ENCODE measurements at regions not wholly inside any gene's neighbourhood (a gene's known extent, or its start where the extent isn't known, plus 50 kb on each side); places are given as distances from the start of the nearest gene placed in this dataset.
"Not testable (repeated sequence)": the region's sequence is repeated elsewhere in the genome, so short reads cannot be mapped to it uniquely, and the experiment has no call there.

DNA sequence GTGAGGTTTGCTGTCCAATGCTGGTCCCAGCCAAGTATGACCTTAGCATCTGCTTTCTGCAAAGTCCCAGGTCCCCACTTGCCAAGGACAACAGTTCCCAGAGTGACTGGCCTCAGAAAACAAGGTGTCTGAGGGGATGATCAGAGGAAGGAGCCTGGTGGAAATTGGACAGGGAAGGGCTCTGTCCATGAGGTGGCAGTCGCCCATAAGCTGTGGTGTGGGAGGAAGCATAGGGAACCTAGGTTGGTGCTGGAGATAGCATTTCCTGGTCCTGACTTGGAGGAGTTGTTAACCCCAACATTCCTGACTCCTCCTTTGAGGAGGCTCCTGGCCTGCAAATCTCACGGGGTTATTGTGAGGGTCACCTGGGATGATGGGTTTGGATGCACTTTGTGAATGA is 77.8 kb downstream of the LIMS4 start:
- intact Hi-C loops (cut with DNase I); DNase-seq; H3K9me3 ChIP-seq; H3K27me3 ChIP-seq; H3K27ac ChIP-seq; H3K4me1 ChIP-seq (ENCODE audit: insufficient read depth); H3K4me3 ChIP-seq; H3K36me3 ChIP-seq: not testable (repeated sequence)
- 92% methylated on average over 1 of the region's 2 CpGs; no CpG with 5 or more reads in 2 of the 3 donors for WGBS, 3 donors

DNA sequence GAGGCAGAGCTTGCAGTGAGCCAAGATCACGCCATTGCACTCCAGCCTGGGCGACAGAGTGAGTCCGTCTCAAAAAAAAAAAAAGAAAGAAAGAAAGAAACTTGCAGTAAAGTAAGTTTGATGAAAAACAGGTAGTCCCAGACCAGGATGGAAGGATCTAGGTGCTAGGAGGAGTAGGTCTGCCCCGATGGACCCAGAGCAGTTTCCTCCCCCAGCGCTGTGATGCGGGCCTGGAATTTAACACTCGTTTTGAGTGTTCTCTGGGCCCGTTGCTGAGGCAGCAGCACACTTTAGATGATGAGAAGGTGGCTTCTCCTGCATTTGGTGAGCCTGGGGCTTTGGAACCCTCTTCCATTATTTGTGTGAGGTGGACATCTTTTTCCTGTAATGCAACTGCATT is 80.2 kb downstream of the LIMS4 start:
- peak in 1 of 5 donors; percentile 6 for DNase-seq
- H3K27ac ChIP-seq; H3K36me3 ChIP-seq; H3K4me3 ChIP-seq; H3K27me3 ChIP-seq; H3K9me3 ChIP-seq; H3K4me1 ChIP-seq (ENCODE audit: insufficient read depth); intact Hi-C loops (cut with DNase I): not testable (repeated sequence)
- WGBS, 3 donors, result 91 to 97% (median 97%) methylated on average over 5 to 8 of the region's 8 CpGs

DNA sequence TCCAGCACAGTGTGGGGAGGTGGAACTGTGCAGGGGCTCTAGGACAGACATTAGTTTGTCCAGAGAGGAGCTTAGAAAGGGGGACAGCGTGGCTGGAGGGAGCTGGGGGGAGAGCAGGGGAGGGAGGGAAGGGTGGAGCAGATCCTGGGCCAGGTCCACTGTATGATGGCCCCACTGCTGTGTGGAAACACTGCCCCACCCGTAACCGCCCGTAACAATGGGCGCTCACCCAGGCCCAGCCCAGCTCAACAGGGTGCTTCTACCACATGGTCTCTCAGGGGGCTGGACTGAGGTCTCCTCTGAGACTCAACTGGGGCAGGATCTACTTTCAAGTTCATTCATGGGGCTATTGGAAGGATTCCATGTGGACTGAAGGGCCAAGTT is 81.6 kb downstream of the LIMS4 start:
- WGBS, 3 donors, result 100% methylated on average over 4 of the region's 5 CpGs; no CpG with 5 or more reads in 2 of the 3 donors
- H3K4me1 ChIP-seq (ENCODE audit: insufficient read depth); H3K27me3 ChIP-seq; H3K36me3 ChIP-seq; H3K9me3 ChIP-seq; intact Hi-C loops (cut with DNase I); H3K4me3 ChIP-seq; H3K27ac ChIP-seq: not testable (repeated sequence)
- DNase-seq, result peak in 1 of 5 donors; percentile 1

DNA sequence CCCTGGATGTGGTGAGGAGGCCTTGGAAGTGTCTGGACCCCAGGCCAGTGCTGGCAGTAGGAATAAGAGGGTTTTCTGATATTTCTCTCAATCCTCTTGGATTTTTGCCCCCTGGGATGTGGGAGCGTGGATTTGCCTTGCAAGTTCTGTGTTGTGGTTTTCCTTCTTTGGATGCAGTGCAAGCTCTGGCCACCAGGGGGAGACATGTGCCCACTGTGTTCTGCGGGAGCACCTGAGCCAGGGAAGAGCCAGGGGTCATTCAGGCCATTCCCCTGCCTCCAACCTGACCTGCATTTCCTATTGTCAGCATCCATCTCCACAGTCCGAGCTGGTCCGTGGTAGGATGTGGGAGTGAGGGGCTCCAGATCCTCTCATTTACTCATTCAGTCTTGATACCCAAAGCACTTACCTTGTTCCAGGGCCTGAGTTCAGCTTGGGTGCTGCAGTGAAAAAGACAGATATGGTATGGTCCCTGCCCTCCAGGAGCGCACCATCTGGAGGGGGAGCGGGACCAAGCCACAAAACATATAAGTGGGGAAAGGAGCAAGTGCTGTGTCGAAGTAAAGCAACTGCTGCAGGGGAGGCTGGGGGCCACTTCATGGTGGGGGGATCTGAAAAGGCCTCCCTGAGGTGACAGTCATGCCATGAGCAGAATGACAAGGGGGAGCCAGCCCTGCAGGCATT is 82.1 kb downstream of the LIMS4 start:
- DNase-seq, result peak in 4 of 5 donors; percentile 5 to 22 (median 11)
- intact Hi-C loops (cut with DNase I); H3K27me3 ChIP-seq; H3K4me3 ChIP-seq; H3K36me3 ChIP-seq; H3K4me1 ChIP-seq (ENCODE audit: insufficient read depth); H3K9me3 ChIP-seq; H3K27ac ChIP-seq: not testable (repeated sequence)
- 69 to 77% (median 70%) methylated on average over 4 to 5 of the region's 7 CpGs for WGBS, 3 donors

DNA sequence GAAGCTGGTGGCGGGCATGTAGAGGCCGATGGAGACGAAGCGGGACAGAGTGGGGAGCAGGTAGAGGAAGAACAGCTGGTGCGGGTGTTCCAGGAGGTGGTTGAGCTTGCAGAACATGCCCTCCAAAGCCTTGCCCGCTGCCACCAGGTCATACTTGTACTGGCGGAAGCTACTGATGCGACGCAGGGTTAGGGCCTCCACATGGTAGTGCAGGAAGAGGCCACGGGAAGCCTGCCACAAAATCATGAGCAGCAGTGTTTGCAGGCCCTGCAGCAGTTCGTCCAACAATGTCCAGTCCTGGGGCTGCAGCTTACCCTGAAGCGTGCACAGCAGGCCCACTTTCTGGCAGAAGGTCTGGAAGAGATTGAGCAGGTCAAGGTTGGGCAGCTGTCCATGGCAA is 85.6 kb downstream of the LIMS4 start:
- intact Hi-C loops (cut with DNase I); H3K27me3 ChIP-seq; H3K4me3 ChIP-seq; H3K27ac ChIP-seq; H3K9me3 ChIP-seq; H3K4me1 ChIP-seq (ENCODE audit: insufficient read depth); H3K36me3 ChIP-seq: not testable (repeated sequence)
- WGBS, 3 donors, result 90 to 96% methylated on average over 5 to 6 of the region's 12 CpGs; no CpG with 5 or more reads in 1 of the 3 donors
- peak in 1 of 5 donors; percentile 24 for DNase-seq

DNA sequence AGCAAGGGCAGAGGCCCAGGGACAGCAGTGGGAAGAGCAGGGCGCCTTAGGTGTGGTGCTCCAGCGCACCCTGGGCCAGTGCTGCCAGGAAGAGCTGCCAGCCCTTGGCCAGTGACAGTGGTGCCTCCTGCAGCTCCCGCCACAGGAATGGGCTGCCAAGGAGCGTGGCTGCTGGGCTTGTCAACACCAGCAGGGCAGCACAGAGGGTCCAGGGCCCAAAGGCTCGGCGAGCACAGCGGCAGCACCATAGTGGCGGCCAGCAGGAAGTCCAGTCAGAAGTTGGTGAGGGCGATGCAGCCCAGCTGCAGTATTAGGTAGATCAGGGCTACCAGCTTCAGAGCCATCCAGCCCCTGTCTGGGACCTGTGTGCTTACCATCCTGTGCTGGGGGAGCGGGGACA is 86.1 kb downstream of the LIMS4 start:
- H3K4me3 ChIP-seq; H3K36me3 ChIP-seq; H3K9me3 ChIP-seq; H3K27ac ChIP-seq; H3K4me1 ChIP-seq (ENCODE audit: insufficient read depth); intact Hi-C loops (cut with DNase I); H3K27me3 ChIP-seq: not testable (repeated sequence)
- WGBS, 3 donors, result 83 to 94% methylated on average over 6 to 7 of the region's 10 CpGs; no CpG with 5 or more reads in 1 of the 3 donors
- DNase-seq, result peak in 2 of 5 donors; percentile 4 to 8

DNA sequence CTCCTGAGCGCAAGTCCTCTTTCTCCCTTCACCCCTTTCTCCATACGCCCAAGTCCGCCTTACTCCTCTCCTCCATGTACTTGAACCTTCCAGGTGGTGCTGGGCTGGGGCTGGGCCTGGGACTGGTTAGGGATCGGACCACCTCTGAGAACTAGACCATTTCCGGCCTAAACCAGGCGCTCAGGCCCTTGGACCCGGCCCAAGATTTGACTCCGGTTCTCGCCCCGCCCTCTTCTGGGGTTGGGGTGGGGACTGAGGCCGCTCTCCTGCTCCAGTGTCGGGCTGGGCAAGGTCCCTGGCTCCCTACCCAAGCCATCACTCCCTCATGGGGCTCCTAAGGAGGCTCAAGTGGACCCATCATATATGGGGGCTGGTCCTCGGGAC is 87.9 kb downstream of the LIMS4 start:
- DNase-seq; H3K4me3 ChIP-seq; H3K36me3 ChIP-seq; intact Hi-C loops (cut with DNase I); H3K27me3 ChIP-seq; H3K27ac ChIP-seq; H3K9me3 ChIP-seq; H3K4me1 ChIP-seq (ENCODE audit: insufficient read depth): not testable (repeated sequence)
- 75% methylated on average over 1 of the region's 13 CpGs; no CpG with 5 or more reads in 2 of the 3 donors for WGBS, 3 donors

DNA sequence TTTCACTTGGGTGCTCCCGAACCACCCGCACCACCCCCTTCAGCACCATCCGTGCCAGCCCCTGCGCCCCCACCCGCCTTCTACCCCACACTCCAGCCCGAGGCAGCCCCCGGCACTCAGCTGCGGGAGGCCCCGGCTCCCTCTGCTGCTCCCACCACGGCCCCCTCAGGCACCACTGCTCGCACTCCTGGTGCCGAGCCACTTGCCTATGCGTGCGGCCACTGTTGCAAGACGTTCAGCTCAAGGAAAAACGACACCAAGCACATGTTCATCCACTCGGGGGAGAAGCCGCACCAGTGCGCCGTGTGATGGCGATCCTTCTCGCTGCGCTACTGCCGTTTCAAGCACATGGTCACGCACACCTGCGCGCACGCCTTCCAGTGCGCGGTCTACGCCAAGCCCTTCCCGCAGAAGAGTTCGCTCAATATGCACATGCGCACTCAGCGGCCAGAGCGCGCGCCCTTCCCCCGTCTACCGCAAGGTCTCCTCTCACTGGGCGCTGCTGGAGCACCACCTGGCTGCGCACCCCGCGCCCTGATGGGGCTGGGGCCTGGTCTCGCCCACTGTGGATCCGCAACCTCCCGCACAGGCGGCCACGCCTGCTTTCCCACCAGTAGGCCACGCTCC is 88.4 kb downstream of the LIMS4 start:
- DNase-seq; H3K9me3 ChIP-seq; H3K27me3 ChIP-seq; H3K4me3 ChIP-seq; H3K36me3 ChIP-seq; H3K27ac ChIP-seq; H3K4me1 ChIP-seq (ENCODE audit: insufficient read depth); intact Hi-C loops (cut with DNase I): not testable (repeated sequence)
- WGBS, 3 donors, result no CpG with 5 or more reads among the region's 50 CpGs

DNA sequence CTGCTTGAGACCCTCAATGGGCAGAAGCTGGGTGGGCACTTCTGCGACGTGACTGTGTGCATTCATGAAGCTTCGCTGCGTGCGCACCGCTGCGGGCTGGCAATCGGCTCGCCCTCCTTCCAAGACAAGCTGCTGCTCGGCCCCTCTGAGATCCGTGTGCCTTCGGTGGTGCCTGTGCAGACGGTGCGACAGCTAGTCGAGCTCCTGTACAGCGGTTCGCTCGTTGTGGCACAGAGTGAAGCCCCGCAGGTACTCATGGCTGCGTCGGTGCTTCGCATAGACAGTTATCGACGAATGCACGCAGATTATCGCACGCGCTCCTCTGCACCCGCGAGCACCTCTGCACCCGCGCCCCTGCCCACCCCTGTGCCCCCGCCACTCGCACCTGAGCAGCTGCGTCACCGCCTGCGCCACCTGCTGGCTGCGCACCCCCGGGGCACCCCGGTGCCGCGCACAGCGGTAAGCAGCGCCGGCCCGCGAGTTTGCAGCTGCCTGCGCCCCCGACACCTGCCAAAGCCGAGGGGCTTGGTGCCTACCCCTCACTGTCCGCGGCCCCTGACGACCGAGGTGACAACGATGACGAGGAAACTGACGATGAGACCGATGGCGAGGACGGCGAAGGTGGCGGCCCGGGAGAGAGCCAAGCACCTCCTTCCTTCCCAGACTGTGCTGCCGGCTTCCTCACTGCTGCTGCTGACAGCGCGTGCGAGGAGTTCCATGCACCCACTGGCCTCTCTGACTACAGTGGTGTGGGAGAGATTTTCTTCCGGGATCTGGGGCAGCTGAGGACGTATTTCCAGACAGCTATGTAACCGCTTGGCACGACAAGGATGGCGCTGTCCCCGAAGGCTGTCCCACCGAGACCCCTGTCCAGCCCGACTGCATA is 89.2 kb downstream of the LIMS4 start:
- DNase-seq; H3K9me3 ChIP-seq; H3K36me3 ChIP-seq; H3K27me3 ChIP-seq; intact Hi-C loops (cut with DNase I); H3K27ac ChIP-seq; H3K4me3 ChIP-seq; H3K4me1 ChIP-seq (ENCODE audit: insufficient read depth): not testable (repeated sequence)
- WGBS, 3 donors, result no CpG with 5 or more reads among the region's 75 CpGs

DNA sequence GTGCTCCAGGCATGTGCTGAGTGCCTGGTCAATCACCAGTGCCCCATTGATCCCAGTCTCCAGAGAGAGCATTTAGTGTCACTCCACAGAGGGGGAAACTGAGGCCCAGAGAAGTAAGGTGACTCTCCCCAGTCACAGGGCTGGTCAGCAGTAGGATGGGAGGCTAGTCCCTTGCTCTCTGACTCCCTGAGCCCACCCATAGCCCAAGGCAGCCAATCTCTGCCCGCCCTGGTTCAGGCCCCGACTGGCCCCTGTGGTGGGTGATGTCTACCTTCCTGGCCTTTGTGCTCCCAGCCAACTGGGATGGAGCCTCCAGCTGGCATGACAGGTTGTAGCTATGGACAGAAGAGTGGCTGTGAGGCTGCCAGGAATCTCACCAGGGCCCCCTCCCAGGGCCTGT is 99.1 kb downstream of the LIMS4 start:
- H3K4me1 ChIP-seq (ENCODE audit: insufficient read depth); intact Hi-C loops (cut with DNase I); H3K36me3 ChIP-seq; H3K27me3 ChIP-seq; H3K9me3 ChIP-seq; H3K4me3 ChIP-seq; H3K27ac ChIP-seq: not testable (repeated sequence)
- 100% methylated on average over 2 of the region's 2 CpGs for WGBS, 3 donors
- DNase-seq, result peak in 1 of 5 donors; percentile 3

DNA sequence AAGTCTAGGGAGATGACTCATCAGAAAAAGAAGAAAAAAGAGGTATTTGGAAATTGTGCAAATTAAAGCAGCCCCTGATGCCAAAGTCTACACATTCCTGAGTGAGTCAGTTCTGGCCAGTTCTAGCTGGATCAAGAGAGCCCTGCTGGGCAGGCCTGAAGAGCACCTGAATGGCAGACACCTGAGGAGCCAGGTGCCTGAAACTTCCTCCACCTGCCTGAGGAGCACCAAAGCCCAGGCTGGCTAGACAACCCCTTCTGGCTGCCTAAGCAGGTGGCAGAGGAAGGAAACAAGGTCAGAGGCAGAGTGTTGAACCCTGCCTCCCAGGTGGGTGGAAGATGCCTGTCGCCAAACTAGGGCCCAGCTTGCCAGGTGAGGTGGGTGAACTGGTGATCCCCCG is 101.0 kb downstream of the LIMS4 start:
- WGBS, 3 donors, result 66 to 77% (median 74%) methylated on average over 2 of the region's 2 CpGs
- H3K4me3 ChIP-seq; H3K4me1 ChIP-seq (ENCODE audit: insufficient read depth); H3K9me3 ChIP-seq; intact Hi-C loops (cut with DNase I); H3K36me3 ChIP-seq; H3K27ac ChIP-seq; H3K27me3 ChIP-seq; DNase-seq: not testable (repeated sequence)

DNA sequence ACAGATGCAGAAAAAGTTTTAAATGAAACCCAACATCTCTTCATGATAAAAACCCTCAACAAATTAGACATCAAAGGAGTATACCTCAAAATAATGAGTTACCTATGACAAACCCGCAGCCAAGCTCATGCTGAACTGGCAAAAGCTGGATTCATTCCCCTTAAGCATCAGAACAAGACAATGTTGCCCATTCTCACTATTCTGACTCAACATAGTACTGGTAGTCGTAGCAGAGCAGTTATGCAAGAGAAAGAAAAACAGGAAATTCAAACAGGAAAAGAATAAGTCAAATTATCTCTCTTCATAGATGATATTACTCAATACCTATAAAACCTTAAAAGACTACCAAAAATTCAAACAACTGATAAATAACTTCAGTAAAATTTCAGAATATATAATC is 115.0 kb downstream of the LIMS4 start:
- H3K4me1 ChIP-seq (ENCODE audit: insufficient read depth); H3K36me3 ChIP-seq; intact Hi-C loops (cut with DNase I); DNase-seq; H3K9me3 ChIP-seq; H3K27me3 ChIP-seq; H3K27ac ChIP-seq; H3K4me3 ChIP-seq: not testable (repeated sequence)
- no CpG with 5 or more reads among the region's 2 CpGs for WGBS, 3 donors
